AG04449 (cell line): ENCODE measurements at regions not wholly inside any gene's neighbourhood (a gene's known extent, or its start where the extent isn't known, plus 50 kb on each side); places are given as distances from the start of the nearest gene placed in this dataset.

Source experiments
- CTCF ChIA-PET: fragments of 350-600 bp; formaldehyde crosslinking; extraction: SDS; loops from one replicate; lab custom pipeline; 2021; ENCODE audit warnings: antibody characterized with exemption; lab: Yijun Ruan, JAX
- POLR2A ChIA-PET: fragments of 400-600, 350-600 bp; formaldehyde crosslinking; extraction: SDS; loops from one replicate; lab custom pipeline; 2020; ENCODE audit warnings: antibody characterized with exemption, inconsistent platforms; lab: Yijun Ruan, JAX
- DNase-seq: peaks from one replicate; pipeline ENCODE4 v3.0.0-alpha.2; 2010; ENCODE audit warnings: low read depth, low spot score
- H3K4me3 ChIP-seq: 2 replicates; pipeline ENCODE4 v1.5.1; 2011; ENCODE audit warnings: low read depth, mild to moderate bottlenecking, control low read depth, low read length
- CTCF ChIP-seq: IDR thresholded peaks from one replicate; pipeline ENCODE4 v1.5.1; 2011; ENCODE audit warnings: mild to moderate bottlenecking, moderate library complexity, low read length, control low read depth, inconsistent platforms; ENCODE audit not compliant: insufficient read depth; ENCODE audit errors: missing control alignments

GRCh38 chr6:134474955-134475354 is 157.0 kb upstream of the SGK1 start:
- no peak overlapping the region for H3K4me3 ChIP-seq
- no peak for DNase-seq
- ChIA-PET CTCF (no interaction called here), POLR2A (no interaction called here)
- no peak for TF ChIP-seq CTCF

GRCh38 chr6:134472661-134473060 is 154.7 kb upstream of the SGK1 start:
- no peak overlapping the region for H3K4me3 ChIP-seq
- no peak for DNase-seq
- no peak for TF ChIP-seq CTCF
- ChIA-PET POLR2A (no interaction called here), CTCF (no interaction called here)

GRCh38 chr6:134472046-134472445 is 154.1 kb upstream of the SGK1 start:
- no peak overlapping the region for H3K4me3 ChIP-seq
- no peak for TF ChIP-seq CTCF
- POLR2A ChIA-PET, result no interaction called here
- CTCF ChIA-PET, result no interaction called here
- no peak for DNase-seq

GRCh38 chr6:134470457-134470975 is 152.6 kb upstream of the SGK1 start:
- no peak overlapping the region for H3K4me3 ChIP-seq
- ChIA-PET POLR2A (no interaction called here), CTCF (no interaction called here)
- DNase-seq, result no peak
- no peak for TF ChIP-seq CTCF

- ChIA-PET CTCF (no interaction called here), POLR2A (no interaction called here)
- no peak for DNase-seq
- H3K4me3 ChIP-seq, result no peak overlapping the region
- TF ChIP-seq CTCF, result no peak
Measured at GRCh38 chr6:134469702-134470456, 152.0 kb upstream of the SGK1 start.

- CTCF ChIA-PET, result interaction anchor here (0.6 to 1.3 kb wide), 3 partner anchors 12 to 261 kb away, joined by 3 to 6 read pairs (median 3); no protein-coding TSS in a partner anchor
- H3K4me3 ChIP-seq, result no peak overlapping the region
- POLR2A ChIA-PET, result no interaction called here
- TF ChIP-seq CTCF, result no peak
- no peak for DNase-seq
Measured at GRCh38 chr6:134468633-134469032, 150.7 kb upstream of the SGK1 start.
